GF-D8 (cell line): ENCODE measurements at regions not wholly inside any gene's neighbourhood (a gene's known extent, or its start where the extent isn't known, plus 50 kb on each side); places are given as distances from the start of the nearest gene placed in this dataset.

Source experiments
- DNase-seq: peaks from one replicate; lab custom pipeline; 2025; lab: John Stamatoyannopoulos, UW

DNA sequence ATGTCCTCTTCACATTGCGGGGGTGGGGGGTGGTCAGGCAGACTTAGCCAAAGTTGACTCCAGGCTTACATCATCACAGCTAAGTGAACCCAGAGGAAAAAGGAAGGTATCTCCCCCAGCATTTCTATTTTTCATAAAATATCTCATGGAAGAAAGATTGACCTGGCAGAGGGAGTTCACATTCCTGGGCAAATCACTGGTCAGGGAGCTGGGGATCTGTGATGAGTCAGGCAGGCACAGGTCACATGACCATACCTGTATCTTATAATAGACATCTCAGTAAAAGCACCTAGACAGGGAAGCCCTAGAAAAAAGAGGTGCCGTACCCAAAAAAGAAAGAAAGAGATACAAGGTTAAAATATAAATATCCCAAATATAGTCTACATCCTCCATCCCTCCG lies 57.3 kb upstream of the WWC1 start:
- DNase-seq: no peak

GRCh38 chr5:168238463-168238862 lies 53.0 kb upstream of the WWC1 start:
- no peak for DNase-seq

DNA sequence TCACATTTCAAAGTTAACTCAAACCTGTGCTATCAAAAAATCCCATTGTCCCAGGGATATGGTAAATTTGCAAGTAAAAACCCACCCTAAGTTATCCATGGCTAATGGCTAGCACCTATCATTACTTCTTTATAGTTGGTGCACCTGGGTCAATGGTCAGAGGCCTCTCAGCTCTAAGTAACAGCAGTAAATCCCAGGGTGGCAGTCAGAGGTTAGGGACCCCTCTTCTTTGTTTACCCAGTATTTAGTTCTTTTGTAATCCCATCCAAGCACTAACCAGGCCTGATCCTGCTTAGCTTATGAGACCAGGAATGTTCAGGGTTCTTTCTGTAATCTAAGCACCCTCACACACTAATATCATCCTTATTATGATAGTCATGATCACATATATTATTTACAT lies 52.1 kb upstream of the WWC1 start:
- no peak for DNase-seq
